ENCODE measurements at regions not wholly inside any gene's neighbourhood (a gene's known extent, or its start where the extent isn't known, plus 50 kb on each side); places are given as distances from the start of the nearest gene placed in this dataset.
A peak's percentile ranks its signal among the peaks of the same experiment; 100 is the strongest.

- Histone ChIP-seq H2AFZ (ENCODE audit: control insufficient read depth, low read depth, low read length) (no peak overlapping the region), H3K9ac (ENCODE audit: control insufficient read depth, insufficient read depth, low read length) (no peak overlapping the region), H3K4me3 (0 out of 2 replicates have a peak overlapping the region, but pooled peaks have one; percentile 11), H3K27me3 (replicated peaks in 1 of 2; ENCODE audit: control insufficient read depth in 2 of 2, insufficient read depth in 2 of 2, low read length in 1 of 2) (no peaks in the 10 kb centered on the region), H3K4me1 (ENCODE audit: control insufficient read depth, insufficient read depth, low read length) (no peaks in the 10 kb centered on the region), H3K79me2 (ENCODE audit: control insufficient read depth, insufficient read depth, low read length) (no peaks in the 10 kb centered on the region), H3K4me2 (ENCODE audit: control insufficient read depth, insufficient read depth) (no peak overlapping the region), H3K36me3 (ENCODE audit: control insufficient read depth in 2 of 2, insufficient read depth in 2 of 2, low read length in 1 of 2) (no peaks in the 10 kb centered on the region), H3K27ac (ENCODE audit: control insufficient read depth, insufficient read depth) (no peak overlapping the region), H3K9me3 (replicated peaks; ENCODE audit: control insufficient read depth, insufficient read depth, low read length) (no peaks in the 10 kb centered on the region), H4K20me1 (ENCODE audit: control insufficient read depth, insufficient read depth) (no peaks in the 10 kb centered on the region)
- intact Hi-C loops (cut with micrococcal nuclease; ENCODE audit: unreplicated experiment) (no loop called here), in situ Hi-C loops (cut with MboI) (no loop called here)
- ChIA-PET CTCF (no interaction called here), SMC1A (ENCODE audit: uncharacterized antibody, unreplicated experiment) (no interaction called here), POLR2A (no interaction called here), RAD21 (ENCODE audit: unreplicated experiment) (no interaction called here)
- no peak for ATAC-seq
- DNase-seq (ENCODE audit: low read depth, low spot score), result no peak
- no peak for FAIRE-seq
- BruUV-seq (replicated peaks), result no TSS peak
- TF ChIP-seq USF2 (IDR thresholded peaks at IDR 0.05; ENCODE audit: borderline replicate concordance, low read depth, low read length) (no peak), BCLAF1 (IDR thresholded peaks at IDR 0.05) (no peak), YY1 (IDR thresholded peaks at IDR 0.05; ENCODE audit: low read depth, low read length) (no peak), MEF2B (IDR thresholded peaks at IDR 0.05; ENCODE audit: partially characterized antibody, poor library complexity, severe bottlenecking) (no peak), CBFB (IDR thresholded peaks at IDR 0.05; ENCODE audit: low read depth) (no peak), CHD1 (IDR thresholded peaks at IDR 0.05; ENCODE audit: low read depth, low read length) (no peak), MTA3 (IDR thresholded peaks at IDR 0.05; ENCODE audit: borderline replicate concordance, low read length) (no peak), ZNF687 (IDR thresholded peaks at IDR 0.05) (no peak), HDGF (IDR thresholded peaks at IDR 0.05) (no peak)
- WGBS (ENCODE audit: insufficient coverage, insufficient replicate concordance, low lambda C conversion rate, missing lambda C conversion rate), result 18% methylated on average over 2 of the region's 2 CpGs
Observed at GRCh38 chr5:166373817-166374216, 1917.6 kb upstream of the WWC1 start.

Data from GM12878 (cell line).